Liver (tissue), 8 donors: ENCODE measurements at regions not wholly inside any gene's neighbourhood (a gene's known extent, or its start where the extent isn't known, plus 50 kb on each side); places are given as distances from the start of the nearest gene placed in this dataset.

Experiments used
- DNase-seq: peaks from one replicate; pipeline ENCODE4 v3.0.0-alpha.2; 2017; ENCODE audit warnings: low spot score
- H3K27ac ChIP-seq, 2 donors: one replicate each; pipeline ENCODE4 v1.7.0; 2013; ENCODE audit warnings: inconsistent platforms in 2 of 2, low read length in 2 of 2, control low read depth in 1 of 2, low read depth in 1 of 2, mild to moderate bottlenecking in 1 of 2
- H3K27me3 ChIP-seq, 4 donors: one replicate each; pipeline versions ENCODE4 v1.6.1 to v1.7.0; 2013; ENCODE audit warnings: low read length in 3 of 4, inconsistent platforms in 1 of 4, mild to moderate bottlenecking in 1 of 4, moderate library complexity in 1 of 4; ENCODE audit not compliant: control insufficient read depth in 4 of 4, insufficient read depth in 4 of 4
- H3K36me3 ChIP-seq, 4 donors: one replicate each; pipeline versions ENCODE4 v1.6.1 to v1.7.0; 2013; ENCODE audit warnings: low read length in 3 of 4, mild to moderate bottlenecking in 3 of 4, low read depth in 1 of 4, moderate library complexity in 1 of 4; ENCODE audit not compliant: control insufficient read depth in 4 of 4, insufficient read depth in 3 of 4
- H3K4me1 ChIP-seq, 4 donors: one replicate each; pipeline versions ENCODE4 v1.6.1 to v1.7.0; 2013; ENCODE audit warnings: low read length in 3 of 4, mild to moderate bottlenecking in 3 of 4, moderate library complexity in 1 of 4; ENCODE audit not compliant: control insufficient read depth in 4 of 4, insufficient read depth in 4 of 4
- H3K4me3 ChIP-seq, 3 donors: one replicate each; pipeline versions ENCODE4 v1.6.1 to v1.7.0; 2013; ENCODE audit warnings: low read length in 3 of 3, control low read depth in 1 of 3, low read depth in 1 of 3, mild to moderate bottlenecking in 1 of 3
- H3K9ac ChIP-seq, 2 donors: one replicate each; pipeline ENCODE4 v1.7.0; 2013; ENCODE audit warnings: low read length in 2 of 2, mild to moderate bottlenecking in 2 of 2, moderate library complexity in 2 of 2, control low read depth in 1 of 2, low read depth in 1 of 2
- H3K9me3 ChIP-seq, 4 donors: one replicate each; pipeline versions ENCODE4 v1.6.1 to v1.7.0; 2013; ENCODE audit warnings: low read length in 3 of 4; ENCODE audit not compliant: control insufficient read depth in 4 of 4
- EGR1 ChIP-seq, 2 donors: IDR thresholded peaks; 2 replicates each; pipeline ENCODE4 v1.6.1; 2016 to 2018; ENCODE audit warnings: antibody characterized with exemption in 2 of 2, low read depth in 2 of 2
- FOXA1 ChIP-seq: IDR thresholded peaks from 2 replicates; pipeline ENCODE4 v1.6.1; 2016; ENCODE audit warnings: antibody characterized with exemption
- GABPA ChIP-seq, 2 donors: IDR thresholded peaks in 1 of 2; conservative IDR thresholded peaks in 1 of 2; 2 replicates each; pipeline ENCODE4 v1.6.1; 2016; ENCODE audit warnings: antibody characterized with exemption in 2 of 2, mild to moderate bottlenecking in 1 of 2, moderate library complexity in 1 of 2
- HNF4A ChIP-seq, 2 donors: conservative IDR thresholded peaks; 2 replicates each; pipeline ENCODE4 v1.6.1; 2016; ENCODE audit warnings: antibody characterized with exemption in 2 of 2, mild to moderate bottlenecking in 2 of 2
- JUND ChIP-seq, 2 donors: IDR thresholded peaks; 2 replicates each; pipeline ENCODE4 v1.6.1; 2016; ENCODE audit warnings: antibody characterized with exemption in 2 of 2
- RAD21 ChIP-seq, 2 donors: IDR thresholded peaks; 2 replicates each; pipeline ENCODE4 v1.6.1; 2016; ENCODE audit warnings: antibody characterized with exemption in 2 of 2, mild to moderate bottlenecking in 2 of 2
- TAF1 ChIP-seq: conservative IDR thresholded peaks from 2 replicates; pipeline ENCODE4 v1.6.1; 2016; ENCODE audit warnings: antibody characterized with exemption, mild to moderate bottlenecking
- YY1 ChIP-seq: IDR thresholded peaks from 2 replicates; pipeline ENCODE4 v1.6.1; 2016; ENCODE audit warnings: antibody characterized with exemption, mild to moderate bottlenecking
- WGBS: extraction: QIAGEN DNeasy Blood & Tissue Kit; methylation state at CpG from one replicate; pipeline ENCODE4 v1.1.7; 2013; 5-methylcytosine and 5-hydroxymethylcytosine counted together
- TF ChIP-seq, protein P1 (sequence below): IDR thresholded peaks from 2 replicates; pipeline ENCODE4 v1.6.1; 2016; ENCODE audit warnings: antibody characterized with exemption
- TF ChIP-seq, protein P2 (sequence below): IDR thresholded peaks from 2 replicates; pipeline ENCODE4 v1.6.1; 2016; ENCODE audit warnings: antibody characterized with exemption
- TF ChIP-seq, protein P3 (sequence below): IDR thresholded peaks from 2 replicates; pipeline ENCODE4 v1.6.1; 2016; ENCODE audit warnings: antibody characterized with exemption
- TF ChIP-seq, protein P4 (sequence below): fragments of 150-350 bp; IDR thresholded peaks from 2 replicates; pipeline ENCODE4 v1.5.1; 2017; ENCODE audit warnings: improper control_type of control experiment, low read depth, low read length; ENCODE audit not compliant: missing input control
- donor health status: healthy.
- donor health status: healthy.
- donor health status: healthy.
- donor health status: healthy.
- donor health status: healthy.

DNA sequence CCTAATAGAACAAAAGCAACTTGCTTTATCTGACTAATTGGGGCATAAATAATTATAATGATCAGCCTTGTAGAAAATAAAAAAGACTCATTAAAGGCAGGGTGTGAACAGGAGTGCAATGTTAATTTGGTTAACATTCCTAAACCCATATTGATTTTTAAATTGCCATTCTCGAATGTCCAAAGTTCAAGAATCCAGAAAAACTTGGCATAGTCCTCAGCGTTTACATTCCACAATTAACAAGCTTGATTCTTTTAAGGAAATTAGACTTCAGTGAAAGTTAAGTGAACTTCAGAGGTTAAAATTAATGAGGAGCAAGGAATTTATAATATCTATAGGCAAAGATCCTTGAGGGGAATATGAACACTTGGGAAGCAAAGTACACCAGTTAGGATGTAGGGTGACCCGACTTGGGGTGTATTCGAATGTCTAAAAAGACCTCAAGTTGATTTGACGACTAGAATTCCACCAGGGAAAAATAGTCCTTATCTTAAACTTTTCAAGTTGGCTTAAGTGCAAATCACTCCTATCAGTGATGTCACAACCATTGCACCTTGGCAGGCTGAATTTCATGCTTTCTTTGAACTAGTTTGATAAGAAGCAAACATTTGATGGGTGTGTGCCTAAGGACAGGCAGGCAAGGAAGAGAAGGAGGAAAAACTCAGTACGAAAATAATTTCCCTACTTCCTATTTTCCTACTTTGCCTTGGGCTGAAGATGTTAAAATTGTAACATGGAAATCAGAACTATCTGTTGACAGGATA lies 830.4 kb upstream of the COBL start:
- Histone ChIP-seq H3K4me1 (peaks cover 0 to 8% (median 0%) of the 10 kb centered on the region in 4 donors), H3K27ac (no peak overlapping the region), H3K27me3 (no peaks in the 10 kb centered on the region), H3K9me3 (no peaks in the 10 kb centered on the region), H3K36me3 (no peaks in the 10 kb centered on the region), H3K4me3 (no peak overlapping the region), H3K9ac (no peak overlapping the region)
- WGBS = 38% methylated on average over 6 of the region's 6 CpGs
- no peak for DNase-seq
- TF ChIP-seq YY1 = no peak
- TF ChIP-seq HNF4A (conservative IDR thresholded peaks at IDR 0.05) = peak in 1 of 2 donors; percentile 12

DNA sequence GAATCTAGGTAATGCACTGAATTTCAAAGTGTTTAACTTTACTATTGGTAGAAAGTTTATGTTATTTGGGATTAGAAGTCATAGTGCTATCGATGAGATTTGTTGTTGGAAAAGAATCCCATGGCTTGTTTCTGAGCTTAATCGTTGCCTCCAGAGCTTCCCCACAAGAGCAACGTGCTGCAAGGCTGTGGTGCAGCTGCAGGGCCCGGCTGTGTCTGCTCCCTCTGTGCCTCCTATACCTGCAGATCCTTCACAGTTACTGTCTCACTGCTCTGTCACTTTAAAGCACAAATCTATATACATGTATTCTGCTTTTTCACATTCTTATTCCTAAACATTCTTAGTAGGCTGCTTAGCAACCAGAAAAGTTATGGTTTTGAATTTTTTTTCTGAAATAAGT lies 826.6 kb upstream of the COBL start:
- H3K9ac ChIP-seq = no peak overlapping the region
- no peak for DNase-seq
- TF ChIP-seq YY1 (no peak), JUND (IDR thresholded peaks at IDR 0.05) (no peak), HNF4A (conservative IDR thresholded peaks at IDR 0.05) (no peak), GABPA (IDR thresholded peaks at IDR 0.05 in 1 of 2, conservative IDR thresholded peaks at IDR 0.05 in 1 of 2) (no peak), RAD21 (IDR thresholded peaks at IDR 0.05) (no peak), FOXA1 (no peak)
- TF ChIP-seq, protein P1, sequence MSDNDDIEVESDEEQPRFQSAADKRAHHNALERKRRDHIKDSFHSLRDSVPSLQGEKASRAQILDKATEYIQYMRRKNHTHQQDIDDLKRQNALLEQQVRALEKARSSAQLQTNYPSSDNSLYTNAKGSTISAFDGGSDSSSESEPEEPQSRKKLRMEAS = no peak
- TF ChIP-seq, protein P2, sequence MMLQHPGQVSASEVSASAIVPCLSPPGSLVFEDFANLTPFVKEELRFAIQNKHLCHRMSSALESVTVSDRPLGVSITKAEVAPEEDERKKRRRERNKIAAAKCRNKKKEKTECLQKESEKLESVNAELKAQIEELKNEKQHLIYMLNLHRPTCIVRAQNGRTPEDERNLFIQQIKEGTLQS = no peak
- WGBS = 64% methylated on average over 4 of the region's 4 CpGs
- H3K27ac ChIP-seq = no peak overlapping the region
- no peaks in the 10 kb centered on the region for H3K27me3 ChIP-seq
- no peak overlapping the region for H3K4me3 ChIP-seq
- peaks cover 0 to 8% (median 0%) of the 10 kb centered on the region in 4 donors for H3K4me1 ChIP-seq
- no peaks in the 10 kb centered on the region for H3K36me3 ChIP-seq
- H3K9me3 ChIP-seq = no peaks in the 10 kb centered on the region

DNA sequence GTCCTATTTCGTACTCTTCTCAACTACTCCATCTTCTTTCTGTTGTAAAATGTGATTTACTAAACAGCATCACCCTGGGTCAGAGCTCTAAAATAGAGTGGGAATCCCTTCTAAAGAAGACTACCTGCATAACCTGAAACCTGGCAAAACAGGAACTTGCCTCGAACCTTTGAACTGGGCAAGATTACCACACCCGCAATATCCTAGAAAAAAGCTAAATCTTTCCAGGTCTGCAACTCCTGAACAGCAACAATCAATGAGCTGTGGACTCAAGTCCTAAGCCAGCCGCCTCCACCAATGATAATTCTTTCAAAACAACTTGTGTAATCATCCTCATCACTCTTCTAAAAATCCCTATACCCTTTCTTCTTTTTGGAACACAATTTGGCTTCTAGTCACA lies 824.2 kb upstream of the COBL start:
- H3K27ac ChIP-seq = no peak overlapping the region
- no peaks in the 10 kb centered on the region for H3K36me3 ChIP-seq
- H3K9me3 ChIP-seq = no peaks in the 10 kb centered on the region
- WGBS = 55% methylated on average over 4 of the region's 4 CpGs
- no peaks in the 10 kb centered on the region for H3K4me1 ChIP-seq
- no peaks in the 10 kb centered on the region for H3K27me3 ChIP-seq
- H3K4me3 ChIP-seq = no peak overlapping the region
- H3K9ac ChIP-seq = no peak overlapping the region
- no peak for DNase-seq
- no peak for TF ChIP-seq EGR1 (IDR thresholded peaks at IDR 0.05; ENCODE audit: low read depth in 2 of 2)
- TF ChIP-seq, protein P2 = no peak
- TF ChIP-seq YY1 = no peak
- no peak for TF ChIP-seq RAD21 (IDR thresholded peaks at IDR 0.05)
- TF ChIP-seq, protein P3, sequence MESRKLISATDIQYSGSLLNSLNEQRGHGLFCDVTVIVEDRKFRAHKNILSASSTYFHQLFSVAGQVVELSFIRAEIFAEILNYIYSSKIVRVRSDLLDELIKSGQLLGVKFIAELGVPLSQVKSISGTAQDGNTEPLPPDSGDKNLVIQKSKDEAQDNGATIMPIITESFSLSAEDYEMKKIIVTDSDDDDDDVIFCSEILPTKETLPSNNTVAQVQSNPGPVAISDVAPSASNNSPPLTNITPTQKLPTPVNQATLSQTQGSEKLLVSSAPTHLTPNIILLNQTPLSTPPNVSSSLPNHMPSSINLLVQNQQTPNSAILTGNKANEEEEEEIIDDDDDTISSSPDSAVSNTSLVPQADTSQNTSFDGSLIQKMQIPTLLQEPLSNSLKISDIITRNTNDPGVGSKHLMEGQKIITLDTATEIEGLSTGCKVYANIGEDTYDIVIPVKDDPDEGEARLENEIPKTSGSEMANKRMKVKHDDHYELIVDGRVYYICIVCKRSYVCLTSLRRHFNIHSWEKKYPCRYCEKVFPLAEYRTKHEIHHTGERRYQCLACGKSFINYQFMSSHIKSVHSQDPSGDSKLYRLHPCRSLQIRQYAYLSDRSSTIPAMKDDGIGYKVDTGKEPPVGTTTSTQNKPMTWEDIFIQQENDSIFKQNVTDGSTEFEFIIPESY = no peak
- TF ChIP-seq, protein P4, sequence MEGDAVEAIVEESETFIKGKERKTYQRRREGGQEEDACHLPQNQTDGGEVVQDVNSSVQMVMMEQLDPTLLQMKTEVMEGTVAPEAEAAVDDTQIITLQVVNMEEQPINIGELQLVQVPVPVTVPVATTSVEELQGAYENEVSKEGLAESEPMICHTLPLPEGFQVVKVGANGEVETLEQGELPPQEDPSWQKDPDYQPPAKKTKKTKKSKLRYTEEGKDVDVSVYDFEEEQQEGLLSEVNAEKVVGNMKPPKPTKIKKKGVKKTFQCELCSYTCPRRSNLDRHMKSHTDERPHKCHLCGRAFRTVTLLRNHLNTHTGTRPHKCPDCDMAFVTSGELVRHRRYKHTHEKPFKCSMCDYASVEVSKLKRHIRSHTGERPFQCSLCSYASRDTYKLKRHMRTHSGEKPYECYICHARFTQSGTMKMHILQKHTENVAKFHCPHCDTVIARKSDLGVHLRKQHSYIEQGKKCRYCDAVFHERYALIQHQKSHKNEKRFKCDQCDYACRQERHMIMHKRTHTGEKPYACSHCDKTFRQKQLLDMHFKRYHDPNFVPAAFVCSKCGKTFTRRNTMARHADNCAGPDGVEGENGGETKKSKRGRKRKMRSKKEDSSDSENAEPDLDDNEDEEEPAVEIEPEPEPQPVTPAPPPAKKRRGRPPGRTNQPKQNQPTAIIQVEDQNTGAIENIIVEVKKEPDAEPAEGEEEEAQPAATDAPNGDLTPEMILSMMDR = no peak
- no peak for TF ChIP-seq GABPA (IDR thresholded peaks at IDR 0.05 in 1 of 2, conservative IDR thresholded peaks at IDR 0.05 in 1 of 2)
- no peak for TF ChIP-seq FOXA1
- TF ChIP-seq TAF1 = no peak
- TF ChIP-seq, protein P1 = no peak
